Keratinocyte (primary cell): ENCODE measurements at regions not wholly inside any gene's neighbourhood (a gene's known extent, or its start where the extent isn't known, plus 50 kb on each side); places are given as distances from the start of the nearest gene placed in this dataset.

Experiments
- DNase-seq: peaks from one replicate; pipeline ENCODE4 v3.0.0-alpha.2; 2011; ENCODE audit warnings: low read depth, missing footprints, low spot score
- FAIRE-seq: peaks from 2 replicates; lab custom pipeline; 2011; peaks lifted over from hg19 to GRCh38; lab: Jason Lieb, UNC
- H2AFZ ChIP-seq: 2 replicates; pipeline ENCODE4 v1.6.0; 2012; ENCODE audit warnings: low read length, control low read depth, inconsistent platforms; ENCODE audit not compliant: control insufficient read depth
- H3K27ac ChIP-seq: 2 replicates; pipeline ENCODE4 v1.5.1; 2011; ENCODE audit warnings: low read length; ENCODE audit not compliant: control insufficient read depth, insufficient read depth
- H3K27me3 ChIP-seq: 3 replicates; pipeline ENCODE4 v1.6.0; 2011; ENCODE audit warnings: low read length; ENCODE audit not compliant: control insufficient read depth, insufficient read depth; ENCODE audit errors: extremely low read depth
- H3K36me3 ChIP-seq, 2 experiments: 2 replicates in 1 of 2; 3 replicates in 1 of 2; pipeline ENCODE4 v1.5.1; 2011; ENCODE audit warnings: low read length in 2 of 2, mild to moderate bottlenecking in 1 of 2; ENCODE audit not compliant: control insufficient read depth in 2 of 2, insufficient read depth in 2 of 2; ENCODE audit errors: extremely low read depth in 1 of 2
- H3K4me1 ChIP-seq: 3 replicates; pipeline ENCODE4 v1.5.1; 2011; ENCODE audit warnings: low read length; ENCODE audit not compliant: control insufficient read depth, insufficient read depth; ENCODE audit errors: extremely low read depth
- H3K4me2 ChIP-seq: 3 replicates; pipeline ENCODE4 v1.6.0; 2011; ENCODE audit warnings: low read depth, low read length; ENCODE audit not compliant: control insufficient read depth, insufficient read depth; ENCODE audit errors: extremely low read depth
- H3K4me3 ChIP-seq, 3 experiments: fragments of 200-600 bp in 1 of 3; sonication (generic) in 1 of 3; 2 replicates in 2 of 3; 3 replicates in 1 of 3; pipeline ENCODE4 v1.5.1; 2011 to 2016; ENCODE audit warnings: low read length in 3 of 3, mild to moderate bottlenecking in 3 of 3, control low read depth in 2 of 3, inconsistent platforms in 1 of 3, low read depth in 1 of 3, mixed read lengths in 1 of 3, mixed run types in 1 of 3, moderate library complexity in 1 of 3; ENCODE audit not compliant: control insufficient read depth in 2 of 3, insufficient read depth in 2 of 3; ENCODE audit errors: extremely low read depth in 1 of 3
- H3K79me2 ChIP-seq: 2 replicates; pipeline ENCODE4 v1.6.0; 2012; ENCODE audit warnings: low read length; ENCODE audit not compliant: control insufficient read depth, insufficient read depth
- H3K9ac ChIP-seq: 3 replicates; pipeline ENCODE4 v1.6.0; 2011; ENCODE audit warnings: low read length; ENCODE audit not compliant: control insufficient read depth, insufficient read depth; ENCODE audit errors: extremely low read depth
- H3K9me1 ChIP-seq: 3 replicates; pipeline ENCODE4 v1.6.0; 2011; ENCODE audit warnings: low read length; ENCODE audit not compliant: control insufficient read depth, insufficient read depth; ENCODE audit errors: extremely low read depth
- H3K9me3 ChIP-seq: 2 replicates; pipeline ENCODE4 v1.5.1; 2012; ENCODE audit warnings: low read depth, low read length; ENCODE audit not compliant: control insufficient read depth
- H4K20me1 ChIP-seq: 3 replicates; pipeline ENCODE4 v1.6.0; 2011; ENCODE audit warnings: low read length; ENCODE audit not compliant: control insufficient read depth, insufficient read depth; ENCODE audit errors: extremely low read depth
- EZH2 ChIP-seq: IDR thresholded peaks from one replicate; pipeline ENCODE4 v1.6.1; 2012; ENCODE audit warnings: inconsistent platforms, mild to moderate bottlenecking, low read length, moderate library complexity
- dilution Hi-C: fragments of 300-500 bp; cut with MboI; formaldehyde crosslinking; loops from one replicate; pipeline ENCODE4 v1.7.0; 2020; ENCODE audit warnings: low sequenced_read_pairs; ENCODE audit not compliant: extremely low pct_ligation_motif_present
- TF ChIP-seq, protein P1 (sequence below), 3 experiments: IDR thresholded peaks in 1 of 3; conservative IDR thresholded peaks in 1 of 3; optimal IDR thresholded peaks in 1 of 3; 2 replicates in 2 of 3; 3 replicates in 1 of 3; pipeline versions ENCODE3 to v1.5.1; 2011; ENCODE audit warnings: low read length in 3 of 3, mild to moderate bottlenecking in 3 of 3, moderate library complexity in 2 of 3, control low read depth in 1 of 3, inconsistent platforms in 1 of 3; ENCODE audit not compliant: insufficient read depth in 2 of 3; ENCODE audit errors: extremely low read depth in 1 of 3

DNA sequence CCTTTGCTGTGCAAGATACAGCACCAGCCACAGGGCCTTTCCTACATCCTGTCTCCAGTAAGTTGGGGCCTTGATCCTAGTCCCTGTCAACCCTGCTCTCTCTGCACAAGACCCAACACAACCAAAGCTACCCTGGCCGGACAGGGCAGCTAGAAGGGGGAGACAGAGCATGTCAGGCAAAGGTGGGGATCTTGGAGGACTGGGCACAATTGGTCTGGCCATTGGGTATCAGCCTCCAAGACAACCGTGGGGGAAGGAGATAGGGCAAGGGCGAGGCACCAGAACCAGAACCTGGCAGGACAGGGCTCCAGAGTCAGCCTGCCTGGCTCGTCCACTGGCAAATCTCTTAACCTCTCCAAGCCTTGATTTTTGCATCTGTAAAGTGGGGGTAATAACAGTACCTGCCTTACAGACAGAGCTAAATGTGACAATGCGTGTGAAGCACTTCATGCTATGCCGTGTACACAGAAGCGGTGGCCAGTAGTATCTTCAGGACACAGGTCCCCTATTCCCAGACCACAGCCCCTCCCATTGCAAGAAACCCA, 51.6 kb upstream of the CDKN2AIPNL start:
- no peaks in the 10 kb centered on the region for H3K79me2 ChIP-seq
- no peak overlapping the region for H2AFZ ChIP-seq
- DNase-seq (no peak), FAIRE-seq (no peak)
- peaks cover 31% of the 10 kb centered on the region for H3K4me1 ChIP-seq
- no peaks in the 10 kb centered on the region for H4K20me1 ChIP-seq
- no peak overlapping the region for H3K4me3 ChIP-seq
- TF ChIP-seq, protein P1, sequence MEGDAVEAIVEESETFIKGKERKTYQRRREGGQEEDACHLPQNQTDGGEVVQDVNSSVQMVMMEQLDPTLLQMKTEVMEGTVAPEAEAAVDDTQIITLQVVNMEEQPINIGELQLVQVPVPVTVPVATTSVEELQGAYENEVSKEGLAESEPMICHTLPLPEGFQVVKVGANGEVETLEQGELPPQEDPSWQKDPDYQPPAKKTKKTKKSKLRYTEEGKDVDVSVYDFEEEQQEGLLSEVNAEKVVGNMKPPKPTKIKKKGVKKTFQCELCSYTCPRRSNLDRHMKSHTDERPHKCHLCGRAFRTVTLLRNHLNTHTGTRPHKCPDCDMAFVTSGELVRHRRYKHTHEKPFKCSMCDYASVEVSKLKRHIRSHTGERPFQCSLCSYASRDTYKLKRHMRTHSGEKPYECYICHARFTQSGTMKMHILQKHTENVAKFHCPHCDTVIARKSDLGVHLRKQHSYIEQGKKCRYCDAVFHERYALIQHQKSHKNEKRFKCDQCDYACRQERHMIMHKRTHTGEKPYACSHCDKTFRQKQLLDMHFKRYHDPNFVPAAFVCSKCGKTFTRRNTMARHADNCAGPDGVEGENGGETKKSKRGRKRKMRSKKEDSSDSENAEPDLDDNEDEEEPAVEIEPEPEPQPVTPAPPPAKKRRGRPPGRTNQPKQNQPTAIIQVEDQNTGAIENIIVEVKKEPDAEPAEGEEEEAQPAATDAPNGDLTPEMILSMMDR (optimal IDR thresholded peaks at IDR 0.05 in 1 of 3, IDR thresholded peaks at IDR 0.05 in 1 of 3, conservative IDR thresholded peaks at IDR 0.05 in 1 of 3; ENCODE audit: extremely low read depth in 1 of 3, insufficient read depth in 2 of 3, low read length in 3 of 3): no peak
- no peak for TF ChIP-seq EZH2
- H3K27me3 ChIP-seq: no peaks in the 10 kb centered on the region
- peaks cover 4% of the 10 kb centered on the region for H3K9me1 ChIP-seq
- no peaks in the 10 kb centered on the region for H3K36me3 ChIP-seq
- no peaks in the 10 kb centered on the region for H3K9me3 ChIP-seq
- dilution Hi-C loops: no loop called here
- no peak overlapping the region for H3K27ac ChIP-seq
- H3K4me2 ChIP-seq: no peak overlapping the region
- H3K9ac ChIP-seq: no peak overlapping the region

DNA sequence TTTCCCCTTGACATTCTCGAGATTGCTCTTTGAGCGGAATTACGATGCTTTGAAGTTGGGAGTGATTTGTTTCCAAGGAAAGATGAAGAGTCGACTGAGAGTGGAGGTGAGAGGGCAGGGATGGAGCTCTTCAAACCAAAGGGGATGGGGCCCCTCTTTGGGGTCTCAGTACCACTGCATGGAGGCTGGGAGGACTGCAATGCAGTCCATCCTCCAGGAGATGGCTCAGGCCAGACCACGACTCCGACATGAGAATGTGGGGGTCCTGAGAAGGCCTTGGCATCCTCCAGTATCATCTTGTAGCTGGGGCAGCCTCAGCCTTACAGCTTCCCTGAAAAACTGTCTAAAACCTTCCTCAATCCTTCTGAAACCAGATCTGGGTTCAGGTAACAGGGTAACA, 51.1 kb upstream of the CDKN2AIPNL start:
- Histone ChIP-seq H3K4me3 (no peak overlapping the region), H3K27me3 (no peaks in the 10 kb centered on the region), H3K4me2 (no peak overlapping the region), H4K20me1 (no peaks in the 10 kb centered on the region), H2AFZ (no peak overlapping the region), H3K4me1 (peaks cover 30% of the 10 kb centered on the region), H3K79me2 (no peaks in the 10 kb centered on the region), H3K9ac (no peak overlapping the region), H3K9me1 (peaks cover 4% of the 10 kb centered on the region), H3K9me3 (no peaks in the 10 kb centered on the region), H3K27ac (no peak overlapping the region), H3K36me3 (no peaks in the 10 kb centered on the region)
- FAIRE-seq: no peak
- DNase-seq: no peak
- TF ChIP-seq EZH2: no peak
- TF ChIP-seq, protein P1 (optimal IDR thresholded peaks at IDR 0.05 in 1 of 3, IDR thresholded peaks at IDR 0.05 in 1 of 3, conservative IDR thresholded peaks at IDR 0.05 in 1 of 3; ENCODE audit: extremely low read depth in 1 of 3, insufficient read depth in 2 of 3, low read length in 3 of 3): no peak
- dilution Hi-C loops: no loop called here
